ENCODE measurements at regions not wholly inside any gene's neighbourhood (a gene's known extent, or its start where the extent isn't known, plus 50 kb on each side); places are given as distances from the start of the nearest gene placed in this dataset.

GRCh38 chr10:128814024-128814423 is 653.0 kb upstream of the MGMT start:
- DNase-seq (no peak), ATAC-seq (no peak)

- DNase-seq (no peak), ATAC-seq (no peak)
Observed at GRCh38 chr10:128814782-128815181, 652.3 kb upstream of the MGMT start.

- no peak for DNase-seq
- no peak for ATAC-seq
Observed at GRCh38 chr10:128816726-128817125, 650.3 kb upstream of the MGMT start.

- no peak for ATAC-seq
- no peak for DNase-seq
Observed at GRCh38 chr10:128817636-128818035, 649.4 kb upstream of the MGMT start.

GRCh38 chr10:128820663-128821062 is 646.4 kb upstream of the MGMT start:
- ATAC-seq, result no peak
- no peak for DNase-seq

GRCh38 chr10:128823201-128823600 is 643.8 kb upstream of the MGMT start:
- DNase-seq (no peak), ATAC-seq (no peak)

GRCh38 chr10:128825626-128826025 is 641.4 kb upstream of the MGMT start:
- no peak for ATAC-seq
- DNase-seq, result no peak

- ATAC-seq (no peak), DNase-seq (no peak)
Observed at GRCh38 chr10:128833671-128834070, 633.4 kb upstream of the MGMT start.

GRCh38 chr10:128835361-128835760 is 631.7 kb upstream of the MGMT start:
- DNase-seq, result no peak
- ATAC-seq, result no peak

GRCh38 chr10:128837478-128837877 is 629.6 kb upstream of the MGMT start:
- no peak for ATAC-seq
- no peak for DNase-seq

GRCh38 chr10:128839134-128839533 is 627.9 kb upstream of the MGMT start:
- no peak for ATAC-seq
- DNase-seq, result no peak

GRCh38 chr10:128839701-128840100 is 627.3 kb upstream of the MGMT start:
- ATAC-seq (no peak), DNase-seq (no peak)

GRCh38 chr10:128843972-128844371 is 623.1 kb upstream of the MGMT start:
- ATAC-seq (no peak), DNase-seq (no peak)

GRCh38 chr10:128846927-128847326 is 620.1 kb upstream of the MGMT start:
- ATAC-seq (no peak), DNase-seq (no peak)

- no peak for DNase-seq
- no peak for ATAC-seq
Observed at GRCh38 chr10:128848810-128849209, 618.2 kb upstream of the MGMT start.

- ATAC-seq (no peak), DNase-seq (no peak)
Observed at GRCh38 chr10:128850647-128851046, 616.4 kb upstream of the MGMT start.

- DNase-seq (no peak), ATAC-seq (no peak)
Observed at GRCh38 chr10:128851281-128851680, 615.8 kb upstream of the MGMT start.

GRCh38 chr10:128851726-128852125 is 615.3 kb upstream of the MGMT start:
- DNase-seq (no peak), ATAC-seq (no peak)

- no peak for DNase-seq
- no peak for ATAC-seq
Observed at GRCh38 chr10:128852449-128852848, 614.6 kb upstream of the MGMT start.

GRCh38 chr10:128852902-128853301 is 614.1 kb upstream of the MGMT start:
- DNase-seq (no peak), ATAC-seq (no peak)

GRCh38 chr10:128853537-128853936 is 613.5 kb upstream of the MGMT start:
- DNase-seq (no peak), ATAC-seq (no peak)

GRCh38 chr10:128854204-128854603 is 612.8 kb upstream of the MGMT start:
- ATAC-seq (no peak), DNase-seq (no peak)

- DNase-seq, result no peak
- no peak for ATAC-seq
Observed at GRCh38 chr10:128854963-128855362, 612.1 kb upstream of the MGMT start.

GRCh38 chr10:128855618-128856428 is 611.2 kb upstream of the MGMT start:
- no peak for ATAC-seq

More at GRCh38 chr10:128855618-128856428, 611.2 kb upstream of the MGMT start:
- no peak for DNase-seq

Data from stimulated activated naive CD8-positive, alpha-beta T cell treated with anti-CD3 and anti-CD28 coated beads, Interleukin-15, Interleukin-2, amounts not matched to agents 100 U/mL and 50 U/mL, for 24 hours (primary cell).